GM12892 (cell line): ENCODE measurements at regions not wholly inside any gene's neighbourhood (a gene's known extent, or its start where the extent isn't known, plus 50 kb on each side); places are given as distances from the start of the nearest gene placed in this dataset.

Source experiments
- POLR2A ChIP-seq: IDR thresholded peaks from 2 replicates; pipeline ENCODE4 v1.6.1; 2011; ENCODE audit warnings: low read depth, low read length, control low read depth
- TAF1 ChIP-seq: IDR thresholded peaks from 2 replicates; pipeline ENCODE4 v1.6.1; 2011; ENCODE audit warnings: low read depth, mild to moderate bottlenecking, control low read depth, low read length, borderline replicate concordance

GRCh38 chr4:108365551-108365950 is 196.8 kb upstream of the LEF1 start:
- TF ChIP-seq TAF1 (no peak), POLR2A (no peak)
